ENCODE measurements at regions not wholly inside any gene's neighbourhood (a gene's known extent, or its start where the extent isn't known, plus 50 kb on each side); places are given as distances from the start of the nearest gene placed in this dataset.

GRCh38 chr4:127307996-127308395 lies 324.8 kb upstream of the INTU start:
- intact Hi-C loops (cut with DNase I; ENCODE audit: low total_unique reads), result no loop called here
- Histone ChIP-seq H3K4me1 (peaks cover 0 to 5% (median 0%) of the 10 kb centered on the region in 4 donors), H3K27ac (no peak overlapping the region), H3K36me3 (no peaks in the 10 kb centered on the region), H3K9me3 (peaks cover 0 to 10% (median 0%) of the 10 kb centered on the region in 3 donors), H3K27me3 (no peaks in the 10 kb centered on the region), H3K4me3 (no peak overlapping the region)
- no peak for TF ChIP-seq CTCF (IDR thresholded peaks at IDR 0.05)
- no peak for DNase-seq

GRCh38 chr4:127309369-127310102 lies 323.2 kb upstream of the INTU start:
- Histone ChIP-seq H3K9me3 (peaks cover 0 to 18% (median 14%) of the 10 kb centered on the region in 3 donors), H3K36me3 (no peaks in the 10 kb centered on the region), H3K4me1 (peaks cover 0 to 5% (median 0%) of the 10 kb centered on the region in 4 donors), H3K4me3 (no peak overlapping the region), H3K27me3 (no peaks in the 10 kb centered on the region), H3K27ac (no peak overlapping the region)
- no peak for TF ChIP-seq CTCF (IDR thresholded peaks at IDR 0.05)
- DNase-seq, result peak in 1 of 2 donors; percentile 32
- intact Hi-C loops (cut with DNase I; ENCODE audit: low total_unique reads), result no loop called here

GRCh38 chr4:127311371-127311770 lies 321.4 kb upstream of the INTU start:
- Histone ChIP-seq H3K36me3 (no peaks in the 10 kb centered on the region), H3K4me1 (no peaks in the 10 kb centered on the region), H3K27me3 (no peaks in the 10 kb centered on the region), H3K9me3 (peaks cover 0 to 18% (median 15%) of the 10 kb centered on the region in 3 donors), H3K4me3 (no peak overlapping the region), H3K27ac (no peak overlapping the region)
- DNase-seq, result no peak
- intact Hi-C loops (cut with DNase I; ENCODE audit: low total_unique reads), result no loop called here
- no peak for TF ChIP-seq CTCF (IDR thresholded peaks at IDR 0.05)

- Histone ChIP-seq H3K9me3 (peaks cover 0 to 18% (median 15%) of the 10 kb centered on the region in 3 donors), H3K4me3 (no peak overlapping the region), H3K36me3 (no peaks in the 10 kb centered on the region), H3K27me3 (no peaks in the 10 kb centered on the region), H3K27ac (no peak overlapping the region), H3K4me1 (no peaks in the 10 kb centered on the region)
- intact Hi-C loops (cut with DNase I; ENCODE audit: low total_unique reads), result no loop called here
- no peak for DNase-seq
- TF ChIP-seq CTCF (IDR thresholded peaks at IDR 0.05), result no peak
These were observed 320.8 kb upstream of the INTU start for GRCh38 chr4:127311924-127312323.

GRCh38 chr4:127313767-127314166 lies 319.0 kb upstream of the INTU start:
- Histone ChIP-seq H3K4me1 (no peaks in the 10 kb centered on the region), H3K36me3 (no peaks in the 10 kb centered on the region), H3K4me3 (no peak overlapping the region), H3K27me3 (no peaks in the 10 kb centered on the region), H3K27ac (no peak overlapping the region), H3K9me3 (peaks cover 0 to 18% (median 15%) of the 10 kb centered on the region in 3 donors)
- no peak for TF ChIP-seq CTCF (IDR thresholded peaks at IDR 0.05)
- intact Hi-C loops (cut with DNase I; ENCODE audit: low total_unique reads), result no loop called here
- DNase-seq, result no peak
